Mesenchymal stem cell (in vitro differentiated cells and primary cell): ENCODE measurements at regions not wholly inside any gene's neighbourhood (a gene's known extent, or its start where the extent isn't known, plus 50 kb on each side); places are given as distances from the start of the nearest gene placed in this dataset.

Experiments used
- DNase-seq: peaks from one replicate; pipeline ENCODE4 v3.0.0-alpha.2; 2013
- H2AFZ ChIP-seq: one replicate; pipeline ENCODE4 v1.6.1; 2013; ENCODE audit warnings: low read depth, mild to moderate bottlenecking, control low read depth, inconsistent platforms, low read length, moderate library complexity
- H2AK5ac ChIP-seq: 2 replicates; pipeline ENCODE4 v1.6.1; 2013; ENCODE audit warnings: low read length, moderate library complexity, mild to moderate bottlenecking, inconsistent platforms; ENCODE audit not compliant: severe bottlenecking
- H2BK120ac ChIP-seq: one replicate; pipeline ENCODE4 v1.6.1; 2013; ENCODE audit warnings: low read depth, mild to moderate bottlenecking, inconsistent platforms, low read length, moderate library complexity
- H2BK12ac ChIP-seq, 2 experiments: one replicate each; pipeline ENCODE4 v1.6.1; 2013; ENCODE audit warnings: inconsistent platforms in 2 of 2, low read length in 2 of 2, mild to moderate bottlenecking in 2 of 2, moderate library complexity in 2 of 2, control low read depth in 1 of 2
- H2BK15ac ChIP-seq: one replicate; pipeline ENCODE4 v1.6.1; 2013; ENCODE audit warnings: mild to moderate bottlenecking, low read depth, inconsistent platforms; ENCODE audit not compliant: poor library complexity, severe bottlenecking
- H2BK5ac ChIP-seq: 2 replicates; pipeline ENCODE4 v1.6.1; 2013; ENCODE audit warnings: low read depth, mild to moderate bottlenecking, low read length, control low read depth, inconsistent platforms; ENCODE audit not compliant: poor library complexity, severe bottlenecking
- H3K14ac ChIP-seq, 2 experiments: one replicate each; pipeline ENCODE4 v1.6.1; 2013; ENCODE audit warnings: inconsistent platforms in 2 of 2, low read length in 2 of 2, control low read depth in 1 of 2, mild to moderate bottlenecking in 1 of 2, moderate library complexity in 1 of 2
- H3K18ac ChIP-seq, 2 experiments: one replicate each; pipeline ENCODE4 v1.6.1; 2013; ENCODE audit warnings: inconsistent platforms in 2 of 2, low read length in 2 of 2, control low read depth in 1 of 2, low read depth in 1 of 2, mild to moderate bottlenecking in 1 of 2
- H3K23ac ChIP-seq, 2 experiments: one replicate each; pipeline ENCODE4 v1.6.1; 2013; ENCODE audit warnings: inconsistent platforms in 2 of 2, low read length in 2 of 2, mild to moderate bottlenecking in 2 of 2, moderate library complexity in 2 of 2, control low read depth in 1 of 2
- H3K27ac ChIP-seq: 2 replicates; pipeline ENCODE4 v1.5.1; 2013; ENCODE audit warnings: mild to moderate bottlenecking, moderate library complexity, low read length, control low read depth, inconsistent platforms; ENCODE audit not compliant: poor library complexity, severe bottlenecking
- H3K27me3 ChIP-seq, 2 experiments: 2 replicates each; pipeline versions ENCODE4 v1.6.1 to v1.7.0; 2013; ENCODE audit warnings: low read length in 2 of 2, mild to moderate bottlenecking in 2 of 2, moderate library complexity in 2 of 2, control low read depth in 1 of 2, inconsistent platforms in 1 of 2; ENCODE audit not compliant: control insufficient read depth in 1 of 2, insufficient read depth in 1 of 2
- H3K36me3 ChIP-seq, 2 experiments: 2 replicates each; pipeline versions ENCODE4 v1.6.1 to v1.7.0; 2013; ENCODE audit warnings: low read length in 2 of 2, control low read depth in 1 of 2, inconsistent platforms in 1 of 2, low read depth in 1 of 2, mild to moderate bottlenecking in 1 of 2; ENCODE audit not compliant: insufficient read depth in 2 of 2, control insufficient read depth in 1 of 2
- H3K4ac ChIP-seq, 2 experiments: one replicate each; pipeline ENCODE4 v1.6.1; 2013; ENCODE audit warnings: inconsistent platforms in 2 of 2, low read length in 2 of 2, mild to moderate bottlenecking in 2 of 2, moderate library complexity in 2 of 2, control low read depth in 1 of 2, low read depth in 1 of 2
- H3K4me1 ChIP-seq: 2 replicates; pipeline ENCODE4 v1.6.1; 2013; ENCODE audit warnings: low read depth, low read length, control low read depth; ENCODE audit not compliant: control insufficient read depth, insufficient read depth
- H3K4me2 ChIP-seq: 2 replicates; pipeline ENCODE4 v1.6.1; 2013; ENCODE audit warnings: low read length, mild to moderate bottlenecking, inconsistent platforms; ENCODE audit not compliant: poor library complexity, severe bottlenecking
- H3K4me3 ChIP-seq, 2 experiments: 2 replicates each; pipeline versions ENCODE4 v1.5.1 to v1.7.0; 2013; ENCODE audit warnings: low read length in 2 of 2, mild to moderate bottlenecking in 2 of 2, control low read depth in 1 of 2, low read depth in 1 of 2; ENCODE audit not compliant: insufficient read depth in 1 of 2
- H3K79me1 ChIP-seq: replicated peaks from 2 replicates; pipeline ENCODE4 v1.6.1; 2013; ENCODE audit warnings: mild to moderate bottlenecking, control low read depth, low read length, inconsistent platforms; ENCODE audit not compliant: poor library complexity, severe bottlenecking
- H3K9ac ChIP-seq: 2 replicates; pipeline ENCODE4 v1.7.0; 2013; ENCODE audit warnings: mild to moderate bottlenecking, low read length, moderate library complexity
- H3K9me3 ChIP-seq: 2 replicates; pipeline ENCODE4 v1.7.0; 2013; ENCODE audit warnings: mild to moderate bottlenecking, low read length; ENCODE audit not compliant: control insufficient read depth
- H4K8ac ChIP-seq: one replicate; pipeline ENCODE4 v1.6.1; 2013; ENCODE audit warnings: inconsistent platforms, mild to moderate bottlenecking, low read length, moderate library complexity
- H4K91ac ChIP-seq: one replicate; pipeline ENCODE4 v1.6.1; 2013; ENCODE audit warnings: mild to moderate bottlenecking, low read length, inconsistent platforms
- WGBS: methylation state at CpG from one replicate; pipeline ENCODE4 v1.1.7; 2013; ENCODE audit warnings: mixed read lengths; 5-methylcytosine and 5-hydroxymethylcytosine counted together

DNA sequence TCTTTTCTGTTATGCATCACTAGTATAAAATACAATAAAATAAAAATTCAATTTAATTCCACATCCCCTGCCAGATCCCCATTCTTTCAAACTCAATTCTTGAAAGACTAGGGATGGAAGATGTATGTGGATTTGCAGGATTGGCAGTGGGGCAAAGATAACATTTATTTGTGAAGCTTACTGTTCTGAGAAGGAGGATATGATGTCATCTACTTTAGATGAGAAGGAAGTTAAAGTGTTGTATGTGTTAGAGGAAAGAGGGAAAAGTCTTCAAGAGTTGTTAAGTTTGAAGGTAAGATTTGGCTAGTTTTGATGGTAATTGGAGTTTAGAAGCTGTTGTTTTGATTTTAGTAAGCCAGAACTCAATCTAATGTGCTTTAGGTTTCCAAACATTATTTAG is 845.1 kb upstream of the NR2F2 start:
- Histone ChIP-seq H3K23ac (no peak overlapping the region), H2BK12ac (no peak overlapping the region), H3K4me1 (no peaks in the 10 kb centered on the region), H3K14ac (no peak overlapping the region), H3K36me3 (no peaks in the 10 kb centered on the region), H2BK15ac (no peak overlapping the region), H3K4me3 (no peak overlapping the region), H3K27me3 (no peaks in the 10 kb centered on the region), H2BK120ac (no peak overlapping the region), H2AK5ac (no peak overlapping the region), H3K4me2 (no peak overlapping the region), H2AFZ (no peak overlapping the region), H3K4ac (no peak overlapping the region), H4K91ac (no peak overlapping the region), H3K79me1 (no peaks in the 10 kb centered on the region), H3K18ac (no peak overlapping the region), H4K8ac (no peak overlapping the region), H3K27ac (no peak overlapping the region), H3K9me3 (peaks cover 7% of the 10 kb centered on the region), H3K9ac (no peak overlapping the region), H2BK5ac (no peak overlapping the region)
- DNase-seq = no peak

DNA sequence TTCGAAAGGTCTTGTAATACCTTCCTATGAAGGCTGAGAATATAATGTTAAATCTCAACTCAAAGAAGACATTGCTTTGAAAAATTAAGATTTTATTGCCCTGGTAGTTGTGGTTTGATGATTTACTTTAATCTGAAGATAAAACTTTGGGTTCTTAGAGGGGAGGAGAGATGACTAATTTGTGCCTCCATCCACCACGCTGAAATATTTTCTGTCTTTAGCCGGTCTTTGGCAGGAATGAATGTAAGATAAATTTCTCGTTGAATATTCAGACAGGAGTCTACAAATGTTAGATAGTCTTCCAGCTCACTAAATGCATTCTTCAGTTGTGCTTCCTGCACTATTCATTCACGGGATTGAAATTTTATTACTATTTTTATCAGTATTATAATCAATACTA is 844.3 kb upstream of the NR2F2 start:
- H3K23ac ChIP-seq = no peak overlapping the region
- DNase-seq = no peak
- H3K4ac ChIP-seq = no peak overlapping the region
- no peak overlapping the region for H3K18ac ChIP-seq
- no peaks in the 10 kb centered on the region for H3K36me3 ChIP-seq
- H3K79me1 ChIP-seq = no peaks in the 10 kb centered on the region
- H2BK15ac ChIP-seq = no peak overlapping the region
- no peaks in the 10 kb centered on the region for H3K27me3 ChIP-seq
- no peak overlapping the region for H4K8ac ChIP-seq
- H2AFZ ChIP-seq = no peak overlapping the region
- no peak overlapping the region for H3K4me3 ChIP-seq
- H2BK12ac ChIP-seq = no peak overlapping the region
- no peak overlapping the region for H2BK5ac ChIP-seq
- no peak overlapping the region for H3K27ac ChIP-seq
- peaks cover 7% of the 10 kb centered on the region for H3K9me3 ChIP-seq
- H4K91ac ChIP-seq = no peak overlapping the region
- no peak overlapping the region for H3K14ac ChIP-seq
- H2AK5ac ChIP-seq = no peak overlapping the region
- no peak overlapping the region for H2BK120ac ChIP-seq
- no peak overlapping the region for H3K9ac ChIP-seq
- WGBS = 100% methylated on average over 2 of the region's 5 CpGs
- H3K4me1 ChIP-seq = no peaks in the 10 kb centered on the region
- H3K4me2 ChIP-seq = no peak overlapping the region

DNA sequence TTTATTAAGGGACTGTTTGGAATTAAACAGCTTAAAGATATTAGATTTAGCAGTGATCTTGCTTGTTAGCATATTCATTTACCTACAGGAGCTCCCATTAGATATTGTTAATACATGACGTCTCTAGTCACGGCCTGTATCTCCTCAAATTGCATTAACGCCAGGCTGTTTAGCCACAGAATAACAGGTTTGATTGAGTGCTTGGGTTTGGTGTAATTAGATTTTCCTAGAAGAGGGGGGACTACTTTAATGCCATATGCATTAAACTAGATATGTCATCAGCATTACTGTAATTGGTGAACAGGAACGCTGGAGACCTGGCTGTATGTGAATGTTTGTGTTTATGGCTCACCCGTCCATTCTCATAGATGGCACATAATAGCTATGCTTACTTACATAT is 841.4 kb upstream of the NR2F2 start:
- Histone ChIP-seq H3K4me3 (no peak overlapping the region), H3K27ac (no peak overlapping the region), H4K8ac (no peak overlapping the region), H2BK15ac (no peak overlapping the region), H3K9ac (no peak overlapping the region), H2AK5ac (no peak overlapping the region), H3K23ac (no peak overlapping the region), H2BK5ac (no peak overlapping the region), H2AFZ (no peak overlapping the region), H2BK12ac (no peak overlapping the region), H4K91ac (no peak overlapping the region), H3K4me2 (no peak overlapping the region), H3K4me1 (peaks cover 3% of the 10 kb centered on the region), H3K18ac (no peak overlapping the region), H3K14ac (no peak overlapping the region), H3K79me1 (no peaks in the 10 kb centered on the region), H3K9me3 (peaks cover 7% of the 10 kb centered on the region), H3K27me3 (no peaks in the 10 kb centered on the region), H3K36me3 (no peaks in the 10 kb centered on the region), H3K4ac (no peak overlapping the region), H2BK120ac (no peak overlapping the region)
- 100% methylated on average over 3 of the region's 5 CpGs for WGBS
- DNase-seq = no peak

DNA sequence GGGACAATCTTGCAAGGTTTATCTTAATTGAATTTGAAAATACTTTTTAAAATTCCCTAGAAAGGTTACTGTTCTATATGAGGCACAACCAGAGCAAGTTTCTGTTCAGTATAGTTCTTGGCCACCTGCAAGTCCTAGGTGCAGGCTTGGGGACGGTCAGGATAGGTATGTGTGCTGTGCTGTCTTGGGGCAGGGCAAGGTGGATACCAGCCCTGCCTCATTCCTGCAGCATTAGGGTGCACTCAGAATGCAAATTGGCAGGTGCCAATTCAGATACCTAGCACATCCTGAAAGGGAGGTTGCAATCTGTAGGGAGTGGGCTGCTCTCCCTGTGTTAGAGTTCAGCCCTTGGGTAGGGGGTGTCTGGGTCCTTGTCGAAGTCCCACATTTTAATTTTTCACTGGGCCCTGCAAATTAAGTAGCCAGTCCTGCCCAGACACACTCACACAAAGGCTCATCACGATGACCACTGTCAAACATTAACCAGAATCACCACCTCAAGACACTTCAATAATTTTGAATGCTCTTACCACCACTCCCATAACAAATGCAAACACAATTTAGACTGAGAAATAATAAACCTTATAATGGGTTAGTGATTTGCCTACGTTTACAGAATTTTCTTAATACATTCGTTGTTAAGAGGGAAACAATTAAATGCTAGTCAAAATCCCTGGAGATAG is 838.0 kb upstream of the NR2F2 start:
- Histone ChIP-seq H4K91ac (no peak overlapping the region), H3K23ac (no peak overlapping the region)
- 90% methylated on average over 3 of the region's 5 CpGs for WGBS

More for the DNA sequence above, 838.0 kb upstream of the NR2F2 start:
- DNase-seq = no peak
- H2BK12ac ChIP-seq = no peak overlapping the region
- no peak overlapping the region for H3K4me2 ChIP-seq
- no peaks in the 10 kb centered on the region for H3K36me3 ChIP-seq
- no peak overlapping the region for H2AFZ ChIP-seq
- H4K8ac ChIP-seq = no peak overlapping the region
- H3K27me3 ChIP-seq = no peaks in the 10 kb centered on the region
- H2BK120ac ChIP-seq = no peak overlapping the region
- no peak overlapping the region for H3K4me3 ChIP-seq
- no peak overlapping the region for H3K18ac ChIP-seq
- peaks cover 3% of the 10 kb centered on the region for H3K4me1 ChIP-seq
- no peaks in the 10 kb centered on the region for H3K79me1 ChIP-seq
- H3K4ac ChIP-seq = no peak overlapping the region
- H3K9ac ChIP-seq = no peak overlapping the region
- no peak overlapping the region for H2BK15ac ChIP-seq
- no peak overlapping the region for H3K14ac ChIP-seq
- H2AK5ac ChIP-seq = no peak overlapping the region
- H3K27ac ChIP-seq = no peak overlapping the region
- H2BK5ac ChIP-seq = no peak overlapping the region
- no peaks in the 10 kb centered on the region for H3K9me3 ChIP-seq
